ENCODE measurements at regions not wholly inside any gene's neighbourhood (a gene's known extent, or its start where the extent isn't known, plus 50 kb on each side); places are given as distances from the start of the nearest gene placed in this dataset.

DNA sequence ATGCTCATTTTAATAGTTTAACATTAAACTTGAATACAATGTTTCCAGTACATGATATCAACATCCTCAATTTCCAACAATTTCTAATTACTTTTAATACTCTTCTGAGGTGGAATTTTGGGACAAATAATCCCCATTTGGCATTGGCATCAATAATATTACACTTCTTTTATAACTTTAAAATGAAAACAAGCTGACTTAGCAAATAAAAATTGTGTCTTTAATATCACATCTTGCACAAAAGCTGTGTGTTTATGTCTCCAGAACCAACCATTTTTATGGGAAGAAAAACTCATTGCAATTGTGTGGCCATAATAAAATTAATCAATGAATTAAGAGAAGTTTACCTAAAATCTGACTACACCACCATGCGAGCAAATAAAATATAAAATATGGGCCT, 2552.6 kb downstream of the PCDH7 start:
- Histone ChIP-seq H3K4ac (ENCODE audit: low read depth, low read length) (no peak overlapping the region), H3K23ac (ENCODE audit: insufficient read length, low read depth, low read length) (no peak overlapping the region), H3K56ac (ENCODE audit: insufficient read length, low read depth, low read length) (no peak overlapping the region), H2AK5ac (ENCODE audit: insufficient read length, low read length) (no peak overlapping the region), H3K27ac (ENCODE audit: insufficient read length, low read depth, low read length) (no peak overlapping the region), H3K4me1 (ENCODE audit: insufficient read depth, low read length) (no peaks in the 10 kb centered on the region), H2AFZ (ENCODE audit: low read length) (no peak overlapping the region), H3K14ac (ENCODE audit: insufficient read depth, low read length) (no peak overlapping the region), H3K9ac (ENCODE audit: extremely low read depth, insufficient read length, low read length) (no peak overlapping the region), H2BK12ac (ENCODE audit: insufficient read length, low read depth, low read length) (no peak overlapping the region), H3K79me1 (ENCODE audit: insufficient read depth, low read depth, low read length, poor library complexity, severe bottlenecking) (no peaks in the 10 kb centered on the region), H4K8ac (replicated peaks; ENCODE audit: insufficient read length, low read depth, low read length) (no peak overlapping the region), H2BK120ac (ENCODE audit: low read depth, low read length, poor library complexity, severe bottlenecking) (no peak overlapping the region), H3K4me2 (ENCODE audit: insufficient read depth, insufficient read length, low read length) (no peak overlapping the region), H4K20me1 (ENCODE audit: control insufficient read depth, insufficient read depth, insufficient read length) (no peaks in the 10 kb centered on the region), H3T11ph (ENCODE audit: low read length) (no peak overlapping the region), H3K9me3 (ENCODE audit: control insufficient read depth, low read depth, low read length) (no peaks in the 10 kb centered on the region), H3K18ac (ENCODE audit: insufficient read length, low read depth, low read length) (no peak overlapping the region), H4K5ac (ENCODE audit: insufficient read length, low read depth, low read length) (no peak overlapping the region), H4K91ac (ENCODE audit: insufficient read length, low read depth, low read length) (no peak overlapping the region), H2BK15ac (ENCODE audit: low read depth, low read length) (no peak overlapping the region), H2BK5ac (ENCODE audit: insufficient read length, low read length) (no peak overlapping the region), H3K79me2 (ENCODE audit: insufficient read depth, low read length) (no peaks in the 10 kb centered on the region), H3K23me2 (ENCODE audit: insufficient read length, low read depth, low read length, poor library complexity, severe bottlenecking) (no peaks in the 10 kb centered on the region), H3K27me3 (ENCODE audit: insufficient read depth, low read length) (no peaks in the 10 kb centered on the region), H2BK20ac (ENCODE audit: low read depth, low read length, poor library complexity, severe bottlenecking) (no peak overlapping the region)
- no CpG with 5 or more reads among the region's 1 CpG for WGBS (ENCODE audit: extremely low coverage, insufficient read length, low lambda C conversion rate)
- no peak overlapping the region for H3K27ac Mint-ChIP-seq
- H3K4me1 Mint-ChIP-seq = no peaks in the 10 kb centered on the region
- H3K36me3 Mint-ChIP-seq (ENCODE audit: insufficient read depth in 1 of 3, low read depth in 3 of 3) = no peaks in the 10 kb centered on the region
- H3K9me3 Mint-ChIP-seq = no peaks in the 10 kb centered on the region; a peak in 1 of 5 replicates
- no peak for DNase-seq
- no peak overlapping the region for H3K4me3 Mint-ChIP-seq
- no peaks in the 10 kb centered on the region for H3K27me3 Mint-ChIP-seq (ENCODE audit: low read depth)
- TF ChIP-seq CTCF (conservative IDR thresholded peaks at IDR 0.05) = no peak

Measured in H9 (cell line).